Pancreas (tissue), 10 donors: ENCODE measurements at regions not wholly inside any gene's neighbourhood (a gene's known extent, or its start where the extent isn't known, plus 50 kb on each side); places are given as distances from the start of the nearest gene placed in this dataset.

ENCODE experiments used
- ATAC-seq, 4 donors: fragments of 200-7000 bp; cut with Tn5 transposase; one replicate each; pipeline versions ENCODE4 v1.8.0 to v1.9.1; 2020; ENCODE audit warnings: mild to moderate bottlenecking in 4 of 4, moderate library complexity in 4 of 4
- DNase-seq, 6 donors: peaks; one replicate each; pipeline ENCODE4 v3.0.0-alpha.2; 2020
- FAIRE-seq: peaks from 2 replicates; lab custom pipeline; 2012; peaks lifted over from hg19 to GRCh38; lab: Jason Lieb, UNC
- H3K27ac ChIP-seq, 4 donors: fragments of 200-600 bp; sonication (generic); 1 replicate in 3 of 4; 2 replicates in 1 of 4; pipeline versions ENCODE4 v1.5.0 to v1.8.0; 2020
- H3K27me3 ChIP-seq, 4 donors: fragments of 200-600 bp; one replicate each; pipeline ENCODE4 v1.8.0; 2021
- H3K36me3 ChIP-seq, 3 donors: fragments of 200-600 bp; sonication (generic) in 1 of 3; one replicate each; pipeline versions ENCODE4 v1.5.0 to v1.8.0; 2020 to 2021
- H3K4me1 ChIP-seq, 3 donors: fragments of 200-600 bp; one replicate each; pipeline ENCODE4 v1.8.0; 2021
- H3K4me3 ChIP-seq, 4 donors: fragments of 200-600 bp; sonication (generic) in 2 of 4; one replicate each; pipeline versions ENCODE4 v1.5.0 to v1.8.0; 2020 to 2021
- H3K9me3 ChIP-seq, 4 donors: fragments of 200-600 bp; one replicate each; pipeline ENCODE4 v1.8.0; 2021
- CTCF ChIP-seq, 4 donors: fragments of 200-600 bp; sonication (generic) in 3 of 4; IDR thresholded peaks; one replicate each; pipeline versions ENCODE4 v1.5.0 to v1.8.0; 2021; ENCODE audit warnings: antibody characterized with exemption in 4 of 4
- WGBS, 2 donors: extraction: QIAGEN DNeasy Blood & Tissue Kit; methylation state at CpG; one replicate each; pipeline ENCODE4 v1.1.7; 2013; 5-methylcytosine and 5-hydroxymethylcytosine counted together
- intact Hi-C, 3 donors: fragments of 100-400 bp; cut with DNase I; formaldehyde crosslinking; loops; one replicate each; pipeline versions ENCODE4 v1.11.1 to v1.14.2; 2022
- donor health status: healthy with polysubstance abuse.
- donor health status: DM: no; HTN: no; CAD: no; lungs with moderate emphysema.
- donor health status: DM: no; HTN: no; CAD: no.
- donor health status: control.
- donor health status: control.
- donor health status: Bipolar disorder and iron deficiency.
- donor health status: DM: yes; HTN: yes; CAD: no.
- donor health status: DM: no; HTN: no; CAD: no.
- donor health status: DM: no; HTN: no; CAD: no.
- donor health status: DM: yes; HTN: yes; CAD: no.

GRCh38 chr19:31575846-31576335 lies 226.7 kb upstream of the TSHZ3 start:
- 65% methylated on average over 11 of the region's 11 CpGs for WGBS, 2 donors
- DNase-seq: no peak
- no peaks in the 10 kb centered on the region for H3K36me3 ChIP-seq
- no peak overlapping the region for H3K27ac ChIP-seq
- no peak overlapping the region for H3K4me3 ChIP-seq
- H3K4me1 ChIP-seq: no peaks in the 10 kb centered on the region
- H3K27me3 ChIP-seq: peaks cover 0 to 17% (median 0%) of the 10 kb centered on the region in 4 donors
- no peak for TF ChIP-seq CTCF (IDR thresholded peaks at IDR 0.05)
- FAIRE-seq: no peak
- intact Hi-C loops: no loop called here
- ATAC-seq: no peak
- no peaks in the 10 kb centered on the region for H3K9me3 ChIP-seq

GRCh38 chr19:31578326-31578725 lies 229.1 kb upstream of the TSHZ3 start:
- no peak for FAIRE-seq
- no peaks in the 10 kb centered on the region for H3K9me3 ChIP-seq
- intact Hi-C loops: no loop called here
- ATAC-seq: no peak
- H3K27ac ChIP-seq: no peak overlapping the region
- no peak for TF ChIP-seq CTCF (IDR thresholded peaks at IDR 0.05)
- 68 to 75% methylated on average over 3 of the region's 3 CpGs for WGBS, 2 donors
- H3K36me3 ChIP-seq: no peaks in the 10 kb centered on the region
- H3K4me3 ChIP-seq: no peak overlapping the region
- peaks cover 0 to 12% (median 0%) of the 10 kb centered on the region in 4 donors for H3K27me3 ChIP-seq
- DNase-seq: no peak
- H3K4me1 ChIP-seq: no peaks in the 10 kb centered on the region

- Histone ChIP-seq H3K36me3 (no peaks in the 10 kb centered on the region), H3K4me1 (no peaks in the 10 kb centered on the region), H3K27me3 (peaks cover 0 to 3% (median 0%) of the 10 kb centered on the region in 4 donors), H3K9me3 (no peaks in the 10 kb centered on the region), H3K27ac (no peak overlapping the region), H3K4me3 (no peak overlapping the region)
- no peak for TF ChIP-seq CTCF (IDR thresholded peaks at IDR 0.05)
- intact Hi-C loops: no loop called here
- no peak for DNase-seq
- no peak for FAIRE-seq
- no peak for ATAC-seq
- 79 to 88% methylated on average over 1 of the region's 1 CpG for WGBS, 2 donors
Measured at GRCh38 chr19:31583148-31583547, 233.9 kb upstream of the TSHZ3 start.

- Histone ChIP-seq H3K36me3 (no peaks in the 10 kb centered on the region), H3K27me3 (peaks cover 0 to 3% (median 0%) of the 10 kb centered on the region in 4 donors), H3K27ac (no peak overlapping the region), H3K4me3 (no peak overlapping the region), H3K9me3 (no peaks in the 10 kb centered on the region), H3K4me1 (no peaks in the 10 kb centered on the region)
- TF ChIP-seq CTCF (IDR thresholded peaks at IDR 0.05): no peak
- DNase-seq: no peak
- no peak for FAIRE-seq
- no peak for ATAC-seq
- 58 to 59% methylated on average over 3 of the region's 3 CpGs for WGBS, 2 donors
- intact Hi-C loops: no loop called here
Measured at GRCh38 chr19:31586282-31586681, 237.0 kb upstream of the TSHZ3 start.

GRCh38 chr19:31589109-31589508 lies 239.9 kb upstream of the TSHZ3 start:
- FAIRE-seq (no peak), ATAC-seq (no peak), DNase-seq (no peak)
- Histone ChIP-seq H3K27ac (no peak overlapping the region), H3K27me3 (peaks cover 0 to 3% (median 0%) of the 10 kb centered on the region in 4 donors), H3K9me3 (no peaks in the 10 kb centered on the region), H3K4me3 (no peak overlapping the region), H3K4me1 (no peaks in the 10 kb centered on the region), H3K36me3 (no peaks in the 10 kb centered on the region)
- intact Hi-C loops: no loop called here
- no peak for TF ChIP-seq CTCF (IDR thresholded peaks at IDR 0.05)
- 71 to 74% methylated on average over 7 of the region's 7 CpGs for WGBS, 2 donors
